ENCODE measurements at regions not wholly inside any gene's neighbourhood (a gene's known extent, or its start where the extent isn't known, plus 50 kb on each side); places are given as distances from the start of the nearest gene placed in this dataset.
"Not testable (repeated sequence)": the region's sequence is repeated elsewhere in the genome, so short reads cannot be mapped to it uniquely, and the experiment has no call there.

GRCh38 chr4:106542609-106543008 is 174.0 kb upstream of the GIMD1 start:
- not testable (repeated sequence) for H3K9me3 ChIP-seq (ENCODE audit: insufficient read depth, low read depth, low read length); H3K4me1 ChIP-seq (ENCODE audit: insufficient read depth, low read length); H3K36me3 ChIP-seq (ENCODE audit: insufficient read depth, low read depth, low read length); H3K27ac ChIP-seq (ENCODE audit: low read length); H3K27me3 ChIP-seq (ENCODE audit: insufficient read depth, low read length); H3K9ac ChIP-seq (ENCODE audit: low read depth, low read length); H3K4me3 ChIP-seq (ENCODE audit: low read length)

DNA sequence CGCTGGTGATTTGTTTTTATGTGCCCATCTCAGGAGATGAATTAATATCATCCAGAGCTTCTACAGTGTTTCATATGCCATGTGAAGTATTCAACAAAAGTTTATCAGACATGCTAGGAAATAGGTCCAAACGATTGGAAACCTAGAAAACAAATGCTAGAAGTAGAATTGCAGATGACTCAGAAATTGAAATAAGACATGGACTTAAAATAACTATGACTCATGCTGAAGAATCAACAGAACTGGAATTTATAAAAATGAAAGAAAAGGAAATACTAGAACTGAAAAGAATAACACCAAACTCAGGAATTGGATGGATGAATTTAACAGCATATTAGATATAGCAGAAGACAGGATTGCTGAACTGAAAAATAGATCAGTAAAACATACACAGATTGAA is 172.7 kb upstream of the GIMD1 start:
- no peak overlapping the region for H3K4me3 ChIP-seq (ENCODE audit: low read length)
- H3K9me3 ChIP-seq (ENCODE audit: insufficient read depth, low read depth, low read length): no peaks in the 10 kb centered on the region
- no peak overlapping the region for H3K27ac ChIP-seq (ENCODE audit: low read length)
- H3K36me3 ChIP-seq (ENCODE audit: insufficient read depth, low read depth, low read length): no peaks in the 10 kb centered on the region
- H3K4me1 ChIP-seq (ENCODE audit: insufficient read depth, low read length): no peaks in the 10 kb centered on the region
- no peaks in the 10 kb centered on the region for H3K27me3 ChIP-seq (ENCODE audit: insufficient read depth, low read length)
- H3K9ac ChIP-seq (ENCODE audit: low read depth, low read length): no peak overlapping the region

GRCh38 chr4:106530821-106531220 is 162.2 kb upstream of the GIMD1 start:
- no peaks in the 10 kb centered on the region for H3K4me1 ChIP-seq (ENCODE audit: insufficient read depth, low read length)
- no peaks in the 10 kb centered on the region for H3K36me3 ChIP-seq (ENCODE audit: insufficient read depth, low read depth, low read length)
- no peak overlapping the region for H3K9ac ChIP-seq (ENCODE audit: low read depth, low read length)
- H3K4me3 ChIP-seq (ENCODE audit: low read length): no peak overlapping the region
- no peaks in the 10 kb centered on the region for H3K27me3 ChIP-seq (ENCODE audit: insufficient read depth, low read length)
- H3K9me3 ChIP-seq (ENCODE audit: insufficient read depth, low read depth, low read length): no peaks in the 10 kb centered on the region
- no peak overlapping the region for H3K27ac ChIP-seq (ENCODE audit: low read length)

- no peak overlapping the region for H3K27ac ChIP-seq (ENCODE audit: low read length)
- H3K4me3 ChIP-seq (ENCODE audit: low read length): no peak overlapping the region
- H3K27me3 ChIP-seq (ENCODE audit: insufficient read depth, low read length): no peaks in the 10 kb centered on the region
- H3K36me3 ChIP-seq (ENCODE audit: insufficient read depth, low read depth, low read length): no peaks in the 10 kb centered on the region
- no peaks in the 10 kb centered on the region for H3K9me3 ChIP-seq (ENCODE audit: insufficient read depth, low read depth, low read length)
- H3K4me1 ChIP-seq (ENCODE audit: insufficient read depth, low read length): no peaks in the 10 kb centered on the region
- no peak overlapping the region for H3K9ac ChIP-seq (ENCODE audit: low read depth, low read length)
Observed at GRCh38 chr4:106530024-106530361, 161.4 kb upstream of the GIMD1 start.

DNA sequence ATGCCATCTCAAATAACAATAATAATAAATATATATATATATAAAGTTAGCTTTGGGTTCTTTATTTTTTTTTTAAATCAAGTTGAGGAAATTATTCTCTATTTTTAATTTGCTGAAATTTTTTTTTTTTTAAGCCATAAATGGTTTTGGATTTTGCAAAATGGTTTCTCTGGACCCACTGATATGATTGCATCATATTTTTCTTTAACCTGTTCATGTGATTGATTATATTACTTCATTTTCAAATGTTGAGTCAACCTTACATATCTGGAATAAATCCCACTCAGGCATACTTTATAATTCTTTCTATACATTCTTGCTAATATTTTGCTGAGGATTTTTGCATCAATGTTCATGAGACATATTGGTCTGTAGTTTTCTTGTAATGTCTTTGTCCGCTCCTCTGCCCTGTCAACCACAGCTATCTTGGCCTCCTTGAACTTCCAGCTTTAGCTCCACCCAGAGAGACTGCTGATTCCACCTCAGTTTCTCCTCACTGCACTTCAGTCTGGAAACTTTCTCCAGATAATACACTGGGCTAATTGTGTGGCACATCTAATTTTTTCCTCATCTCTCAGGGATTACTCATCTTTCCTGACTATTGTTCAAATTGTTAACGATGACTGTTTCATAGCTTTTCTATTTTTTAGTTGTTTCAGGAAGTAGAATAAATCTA is 160.9 kb upstream of the GIMD1 start:
- Histone ChIP-seq H3K27me3 (ENCODE audit: insufficient read depth, low read length) (no peaks in the 10 kb centered on the region), H3K27ac (ENCODE audit: low read length) (no peak overlapping the region), H3K36me3 (ENCODE audit: insufficient read depth, low read depth, low read length) (no peaks in the 10 kb centered on the region), H3K4me3 (ENCODE audit: low read length) (no peak overlapping the region), H3K4me1 (ENCODE audit: insufficient read depth, low read length) (no peaks in the 10 kb centered on the region), H3K9ac (ENCODE audit: low read depth, low read length) (no peak overlapping the region), H3K9me3 (ENCODE audit: insufficient read depth, low read depth, low read length) (no peaks in the 10 kb centered on the region)

DNA sequence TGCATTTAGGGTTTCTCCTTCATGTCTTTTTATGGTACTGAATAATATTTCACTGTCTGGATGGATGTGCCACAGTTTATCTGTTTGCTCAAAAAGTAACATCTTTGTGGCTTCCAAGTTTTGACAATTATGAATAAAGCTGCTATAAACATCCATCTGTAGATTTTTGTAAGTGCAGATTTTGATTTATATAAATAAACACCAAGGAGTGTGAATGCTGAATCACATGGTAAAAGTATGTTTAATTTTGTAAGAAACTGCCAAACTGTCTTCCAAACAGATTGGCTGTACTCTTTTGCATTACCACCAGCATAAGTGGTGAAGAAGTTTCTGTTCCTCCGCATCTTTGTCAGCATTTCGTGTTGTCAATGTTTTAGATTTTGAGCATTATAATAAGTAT is 158.7 kb upstream of the GIMD1 start:
- no peaks in the 10 kb centered on the region for H3K27me3 ChIP-seq (ENCODE audit: insufficient read depth, low read length)
- no peaks in the 10 kb centered on the region for H3K9me3 ChIP-seq (ENCODE audit: insufficient read depth, low read depth, low read length)
- H3K36me3 ChIP-seq (ENCODE audit: insufficient read depth, low read depth, low read length): no peaks in the 10 kb centered on the region
- no peak overlapping the region for H3K9ac ChIP-seq (ENCODE audit: low read depth, low read length)
- H3K4me1 ChIP-seq (ENCODE audit: insufficient read depth, low read length): no peaks in the 10 kb centered on the region
- H3K27ac ChIP-seq (ENCODE audit: low read length): no peak overlapping the region
- no peak overlapping the region for H3K4me3 ChIP-seq (ENCODE audit: low read length)

GRCh38 chr4:106525425-106525824 is 156.8 kb upstream of the GIMD1 start:
- H3K36me3 ChIP-seq (ENCODE audit: insufficient read depth, low read depth, low read length); H3K27ac ChIP-seq (ENCODE audit: low read length); H3K9ac ChIP-seq (ENCODE audit: low read depth, low read length); H3K9me3 ChIP-seq (ENCODE audit: insufficient read depth, low read depth, low read length); H3K27me3 ChIP-seq (ENCODE audit: insufficient read depth, low read length); H3K4me3 ChIP-seq (ENCODE audit: low read length); H3K4me1 ChIP-seq (ENCODE audit: insufficient read depth, low read length): not testable (repeated sequence)

DNA sequence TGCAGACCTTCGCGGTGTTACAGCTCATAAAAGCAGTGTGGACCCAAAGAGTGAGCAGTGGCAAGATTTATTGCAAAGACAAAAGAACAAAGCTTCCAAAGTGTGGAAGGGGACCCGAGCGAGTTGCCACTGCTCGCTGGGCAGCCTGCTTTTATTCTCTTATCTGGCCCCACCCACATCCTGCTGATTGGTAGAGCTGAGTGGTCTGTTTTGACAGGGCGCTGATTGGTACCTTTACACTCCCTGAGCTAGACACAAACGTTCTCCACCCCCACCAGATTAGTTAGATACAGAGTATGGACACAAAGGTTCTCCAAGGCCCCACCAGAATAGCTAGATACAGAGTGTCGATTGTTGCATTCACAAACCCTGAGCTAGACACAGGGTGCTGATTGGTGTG is 156.2 kb upstream of the GIMD1 start:
- not testable (repeated sequence) for H3K9me3 ChIP-seq (ENCODE audit: insufficient read depth, low read depth, low read length); H3K4me1 ChIP-seq (ENCODE audit: insufficient read depth, low read length); H3K36me3 ChIP-seq (ENCODE audit: insufficient read depth, low read depth, low read length); H3K27ac ChIP-seq (ENCODE audit: low read length); H3K27me3 ChIP-seq (ENCODE audit: insufficient read depth, low read length); H3K4me3 ChIP-seq (ENCODE audit: low read length); H3K9ac ChIP-seq (ENCODE audit: low read depth, low read length)

DNA sequence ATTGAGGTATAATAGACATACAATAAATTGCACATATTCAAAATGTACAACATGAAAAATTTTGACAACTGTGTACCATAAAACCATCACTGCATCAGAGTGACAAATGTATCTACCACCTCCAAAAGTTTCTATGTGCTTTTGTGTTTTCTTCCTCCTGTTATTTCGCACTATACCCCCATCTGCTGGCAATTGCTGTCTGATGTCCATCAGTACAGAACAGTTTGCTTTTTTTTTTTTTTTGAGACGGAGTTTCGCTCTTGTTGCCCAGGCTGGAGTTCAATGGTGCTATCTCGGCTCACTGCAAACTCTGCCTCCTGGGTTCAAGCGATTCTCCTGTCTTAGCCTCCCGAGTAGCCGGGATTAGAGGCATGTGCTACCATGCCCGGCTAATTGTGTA is 154.3 kb upstream of the GIMD1 start:
- Histone ChIP-seq H3K9ac (ENCODE audit: low read depth, low read length) (no peak overlapping the region), H3K4me1 (ENCODE audit: insufficient read depth, low read length) (no peaks in the 10 kb centered on the region), H3K4me3 (ENCODE audit: low read length) (no peak overlapping the region), H3K36me3 (ENCODE audit: insufficient read depth, low read depth, low read length) (no peaks in the 10 kb centered on the region), H3K9me3 (ENCODE audit: insufficient read depth, low read depth, low read length) (no peaks in the 10 kb centered on the region), H3K27ac (ENCODE audit: low read length) (no peak overlapping the region), H3K27me3 (ENCODE audit: insufficient read depth, low read length) (no peaks in the 10 kb centered on the region)

GRCh38 chr4:106512706-106513105 is 144.1 kb upstream of the GIMD1 start:
- Histone ChIP-seq H3K36me3 (ENCODE audit: insufficient read depth, low read depth, low read length) (no peaks in the 10 kb centered on the region), H3K9ac (ENCODE audit: low read depth, low read length) (no peak overlapping the region), H3K27me3 (ENCODE audit: insufficient read depth, low read length) (no peaks in the 10 kb centered on the region), H3K4me3 (ENCODE audit: low read length) (no peak overlapping the region), H3K27ac (ENCODE audit: low read length) (no peak overlapping the region), H3K4me1 (ENCODE audit: insufficient read depth, low read length) (0 out of 2 replicates have a peak, but pooled peaks cover 4% of the 10 kb centered on the region), H3K9me3 (ENCODE audit: insufficient read depth, low read depth, low read length) (no peaks in the 10 kb centered on the region)

- Histone ChIP-seq H3K9me3 (ENCODE audit: insufficient read depth, low read depth, low read length) (no peaks in the 10 kb centered on the region), H3K27ac (ENCODE audit: low read length) (no peak overlapping the region), H3K4me3 (ENCODE audit: low read length) (no peak overlapping the region), H3K9ac (ENCODE audit: low read depth, low read length) (no peak overlapping the region), H3K36me3 (ENCODE audit: insufficient read depth, low read depth, low read length) (no peaks in the 10 kb centered on the region), H3K4me1 (ENCODE audit: insufficient read depth, low read length) (no peaks in the 10 kb centered on the region), H3K27me3 (ENCODE audit: insufficient read depth, low read length) (no peaks in the 10 kb centered on the region)
Observed at GRCh38 chr4:106507440-106507839, 138.9 kb upstream of the GIMD1 start.

DNA sequence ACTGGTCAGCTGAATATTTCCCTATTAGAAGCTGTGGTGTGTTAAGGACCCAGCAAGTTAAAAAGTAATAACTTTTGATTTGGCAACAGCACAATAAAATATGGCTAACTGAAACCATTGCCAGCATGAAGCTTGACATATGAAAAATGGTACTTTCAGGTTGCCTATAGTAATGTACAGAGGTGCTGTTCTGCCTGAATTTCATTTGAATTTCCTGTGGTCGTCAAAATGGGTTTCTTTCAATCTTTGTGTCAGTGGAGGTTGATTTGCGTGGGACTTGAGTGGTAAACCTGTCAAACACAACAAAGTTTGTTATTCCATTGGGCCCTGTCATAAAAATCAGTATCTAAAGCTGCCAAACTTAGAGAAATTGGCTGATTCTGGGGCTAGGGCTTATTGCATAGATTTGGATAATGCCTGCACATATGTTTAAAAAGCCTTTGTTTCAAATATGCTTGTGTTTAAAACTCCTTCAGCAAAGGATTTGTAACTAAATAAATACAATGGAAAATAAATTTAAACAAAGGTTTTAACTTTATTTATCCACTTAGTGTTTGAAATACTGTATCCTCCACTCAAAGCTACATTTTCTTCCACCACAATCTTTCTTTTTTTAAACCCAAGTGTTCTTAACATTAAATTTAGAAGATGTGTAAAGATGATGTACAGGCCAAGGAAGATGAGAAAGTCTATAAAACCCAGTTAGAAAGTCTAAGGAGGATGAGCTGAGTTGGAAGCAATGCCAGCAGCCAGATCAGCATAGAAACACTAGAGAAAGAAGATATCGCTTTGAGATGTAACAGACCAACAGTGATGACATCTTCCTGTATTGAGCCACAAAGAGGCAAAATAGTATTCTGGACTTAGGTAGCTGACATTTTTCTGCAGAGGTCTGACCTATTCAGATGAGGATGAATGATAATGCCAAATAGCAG is 134.8 kb upstream of the GIMD1 start:
- Histone ChIP-seq H3K27me3 (ENCODE audit: insufficient read depth, low read length) (no peaks in the 10 kb centered on the region), H3K4me3 (ENCODE audit: low read length) (no peak overlapping the region), H3K36me3 (ENCODE audit: insufficient read depth, low read depth, low read length) (no peaks in the 10 kb centered on the region), H3K9ac (ENCODE audit: low read depth, low read length) (no peak overlapping the region), H3K27ac (ENCODE audit: low read length) (no peak overlapping the region), H3K9me3 (ENCODE audit: insufficient read depth, low read depth, low read length) (no peaks in the 10 kb centered on the region), H3K4me1 (ENCODE audit: insufficient read depth, low read length) (no peaks in the 10 kb centered on the region)
